Adrenal gland (tissue), 9 donors: ENCODE measurements at regions not wholly inside any gene's neighbourhood (a gene's known extent, or its start where the extent isn't known, plus 50 kb on each side); places are given as distances from the start of the nearest gene placed in this dataset.

Source experiments
- DNase-seq, 7 donors: peaks; one replicate each; pipeline ENCODE4 v3.0.0-alpha.2; 2019 to 2020
- H3K27ac ChIP-seq, 5 donors: fragments of 200-600 bp; sonication (generic) in 4 of 5; 1 replicate in 3 of 5; 2 replicates in 2 of 5; pipeline versions ENCODE4 v1.5.1 to v1.8.0; 2016 to 2020; ENCODE audit warnings: mild to moderate bottlenecking in 1 of 5
- H3K27me3 ChIP-seq: fragments of 200-600 bp; 2 replicates; pipeline ENCODE4 v1.8.0; 2021
- H3K36me3 ChIP-seq, 2 donors: fragments of 200-600 bp; replicated peaks in 1 of 2; 1 replicate in 1 of 2; 2 replicates in 1 of 2; pipeline versions ENCODE4 v1.5.1 to v1.8.0; 2018 to 2022
- H3K4me1 ChIP-seq, 2 donors: fragments of 200-600 bp; replicated peaks in 1 of 2; 1 replicate in 1 of 2; 2 replicates in 1 of 2; pipeline versions ENCODE4 v1.5.1 to v1.8.0; 2018 to 2021
- H3K4me3 ChIP-seq, 4 donors: fragments of 200-600 bp; sonication (generic) in 3 of 4; one replicate each; pipeline ENCODE4 v1.5.1; 2016 to 2018
- H3K9me3 ChIP-seq, 3 donors: fragments of 200-600 bp; sonication (generic) in 1 of 3; replicated peaks in 1 of 3; 1 replicate in 2 of 3; 2 replicates in 1 of 3; pipeline versions ENCODE4 v1.5.1 to v1.8.0; 2016 to 2021
- POLR2A ChIP-seq, 2 donors: fragments of 450-650 bp; IDR thresholded peaks; one replicate each; pipeline ENCODE4 v1.6.1; 2017; ENCODE audit warnings: antibody characterized with exemption in 2 of 2, mild to moderate bottlenecking in 2 of 2, moderate library complexity in 1 of 2
- WGBS, 4 donors: extraction: QIAGEN DNeasy Blood & Tissue Kit in 2 of 4; methylation state at CpG; one replicate each; pipeline versions ENCODE4 v1.1.5 to v1.1.7; 2013 to 2017; 5-methylcytosine and 5-hydroxymethylcytosine counted together
- intact Hi-C, 2 donors: fragments of 100-400 bp; cut with DNase I; formaldehyde crosslinking; loops; one replicate each; pipeline versions ENCODE4 v1.14.1 to v1.15.0; 2022 to 2023
- TF ChIP-seq, protein P1 (sequence below), 6 experiments: fragments of 450-650 bp in 4 of 6; fragments of 200-600 bp in 2 of 6; sonication (generic) in 1 of 6; IDR thresholded peaks; 1 replicate in 5 of 6; 2 replicates in 1 of 6; pipeline versions ENCODE4 v1.5.1 to v1.8.0; 2016 to 2021; ENCODE audit warnings: antibody characterized with exemption in 6 of 6, mild to moderate bottlenecking in 2 of 6, moderate library complexity in 1 of 6
- donor health status: healthy with polysubstance abuse.
- donor health status: Bipolar disorder and iron deficiency.
- donor health status: DM: yes; HTN: yes; CAD: no.
- donor health status: DM: no; HTN: no; CAD: no.
- donor health status: DM: no; HTN: no; CAD: no.

- H3K4me3 ChIP-seq = no peak overlapping the region
- H3K9me3 ChIP-seq = no peaks in the 10 kb centered on the region
- H3K36me3 ChIP-seq = no peaks in the 10 kb centered on the region
- DNase-seq = no peak
- no peaks in the 10 kb centered on the region for H3K27me3 ChIP-seq
- TF ChIP-seq POLR2A (IDR thresholded peaks at IDR 0.05) = no peak
- TF ChIP-seq, protein P1, sequence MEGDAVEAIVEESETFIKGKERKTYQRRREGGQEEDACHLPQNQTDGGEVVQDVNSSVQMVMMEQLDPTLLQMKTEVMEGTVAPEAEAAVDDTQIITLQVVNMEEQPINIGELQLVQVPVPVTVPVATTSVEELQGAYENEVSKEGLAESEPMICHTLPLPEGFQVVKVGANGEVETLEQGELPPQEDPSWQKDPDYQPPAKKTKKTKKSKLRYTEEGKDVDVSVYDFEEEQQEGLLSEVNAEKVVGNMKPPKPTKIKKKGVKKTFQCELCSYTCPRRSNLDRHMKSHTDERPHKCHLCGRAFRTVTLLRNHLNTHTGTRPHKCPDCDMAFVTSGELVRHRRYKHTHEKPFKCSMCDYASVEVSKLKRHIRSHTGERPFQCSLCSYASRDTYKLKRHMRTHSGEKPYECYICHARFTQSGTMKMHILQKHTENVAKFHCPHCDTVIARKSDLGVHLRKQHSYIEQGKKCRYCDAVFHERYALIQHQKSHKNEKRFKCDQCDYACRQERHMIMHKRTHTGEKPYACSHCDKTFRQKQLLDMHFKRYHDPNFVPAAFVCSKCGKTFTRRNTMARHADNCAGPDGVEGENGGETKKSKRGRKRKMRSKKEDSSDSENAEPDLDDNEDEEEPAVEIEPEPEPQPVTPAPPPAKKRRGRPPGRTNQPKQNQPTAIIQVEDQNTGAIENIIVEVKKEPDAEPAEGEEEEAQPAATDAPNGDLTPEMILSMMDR (IDR thresholded peaks at IDR 0.05) = no peak
- intact Hi-C loops = no loop called here
- no peak overlapping the region for H3K27ac ChIP-seq
- peaks cover 14 to 29% of the 10 kb centered on the region in 2 donors for H3K4me1 ChIP-seq
- 86 to 94% (median 91%) methylated on average over 3 of the region's 3 CpGs for WGBS, 4 donors
Measured at GRCh38 chr1:222989443-222989842, 153.6 kb downstream of the TLR5 start.

GRCh38 chr1:222991177-222991576 is 151.9 kb downstream of the TLR5 start:
- H3K4me3 ChIP-seq = no peak overlapping the region
- DNase-seq = no peak
- WGBS, 4 donors = 80 to 88% (median 85%) methylated on average over 1 of the region's 1 CpG
- H3K27me3 ChIP-seq = no peaks in the 10 kb centered on the region
- intact Hi-C loops = loop anchor here in 1 of 2 donors (10.0 kb wide), 1 partner anchor 56 kb away; no protein-coding TSS in a partner anchor
- no peaks in the 10 kb centered on the region for H3K36me3 ChIP-seq
- H3K9me3 ChIP-seq = no peaks in the 10 kb centered on the region
- peak overlapping the region in 2 of 5 donors; percentile 49 to 53 for H3K27ac ChIP-seq
- TF ChIP-seq, protein P1 (IDR thresholded peaks at IDR 0.05) = no peak
- TF ChIP-seq POLR2A (IDR thresholded peaks at IDR 0.05) = no peak
- peaks cover 31 to 44% of the 10 kb centered on the region in 2 donors for H3K4me1 ChIP-seq

- Histone ChIP-seq H3K4me1 (peaks cover 31 to 45% of the 10 kb centered on the region in 2 donors), H3K36me3 (no peaks in the 10 kb centered on the region), H3K27ac (peak overlapping the region in 3 of 5 donors; percentile 49 to 53 (median 52)), H3K9me3 (no peaks in the 10 kb centered on the region), H3K4me3 (no peak overlapping the region), H3K27me3 (no peaks in the 10 kb centered on the region)
- intact Hi-C loops = loop anchor here in 1 of 2 donors (10.0 kb wide), 1 partner anchor 57 kb away; no protein-coding TSS in a partner anchor
- 34 to 47% (median 40%) methylated on average over 7 of the region's 7 CpGs for WGBS, 4 donors
- TF ChIP-seq, protein P1 (IDR thresholded peaks at IDR 0.05) = peak in 1 of 6 experiments; percentile 20
- peak in 1 of 2 donors; percentile 45 for TF ChIP-seq POLR2A (IDR thresholded peaks at IDR 0.05)
- peak in 6 of 7 donors; percentile 29 to 68 (median 38) for DNase-seq
Measured at GRCh38 chr1:222991908-222992307, 151.1 kb downstream of the TLR5 start.

- Histone ChIP-seq H3K36me3 (no peaks in the 10 kb centered on the region), H3K4me3 (peak overlapping the region in 1 of 4 donors; percentile 1), H3K9me3 (no peaks in the 10 kb centered on the region), H3K27me3 (no peaks in the 10 kb centered on the region), H3K27ac (peak overlapping the region; percentile 35 to 59 (median 42)), H3K4me1 (peaks cover 31 to 45% of the 10 kb centered on the region in 2 donors)
- intact Hi-C loops = loop anchor here in 1 of 2 donors (10.0 kb wide), 1 partner anchor 60 kb away; no protein-coding TSS in a partner anchor
- no peak for DNase-seq
- TF ChIP-seq, protein P1 (IDR thresholded peaks at IDR 0.05) = no peak
- TF ChIP-seq POLR2A (IDR thresholded peaks at IDR 0.05) = no peak
- WGBS, 4 donors = 32 to 46% (median 38%) methylated on average over 4 of the region's 4 CpGs
Measured at GRCh38 chr1:222994511-222995235, 148.4 kb downstream of the TLR5 start.
